Prostate gland (tissue), 2 donors: ENCODE measurements at regions not wholly inside any gene's neighbourhood (a gene's known extent, or its start where the extent isn't known, plus 50 kb on each side); places are given as distances from the start of the nearest gene placed in this dataset.

Source experiments
- POLR2A ChIP-seq: fragments of 450-650 bp; IDR thresholded peaks from one replicate; pipeline ENCODE4 v1.6.1; 2016; ENCODE audit warnings: antibody characterized with exemption, mild to moderate bottlenecking
- POLR2AphosphoS5 ChIP-seq: sonication (generic); formaldehyde crosslinking; IDR thresholded peaks from one replicate; pipeline ENCODE4 v1.6.1; 2017; ENCODE audit warnings: antibody characterized with exemption
- TF ChIP-seq, protein P1 (sequence below), 4 experiments: fragments of 200-600 bp in 2 of 4; fragments of 450-650 bp in 2 of 4; sonication (generic) in 2 of 4; IDR thresholded peaks; 1 replicate in 3 of 4; 2 replicates in 1 of 4; pipeline ENCODE4 v1.5.1; 2016 to 2019; ENCODE audit warnings: antibody characterized with exemption in 4 of 4, mild to moderate bottlenecking in 2 of 4, moderate library complexity in 2 of 4

DNA sequence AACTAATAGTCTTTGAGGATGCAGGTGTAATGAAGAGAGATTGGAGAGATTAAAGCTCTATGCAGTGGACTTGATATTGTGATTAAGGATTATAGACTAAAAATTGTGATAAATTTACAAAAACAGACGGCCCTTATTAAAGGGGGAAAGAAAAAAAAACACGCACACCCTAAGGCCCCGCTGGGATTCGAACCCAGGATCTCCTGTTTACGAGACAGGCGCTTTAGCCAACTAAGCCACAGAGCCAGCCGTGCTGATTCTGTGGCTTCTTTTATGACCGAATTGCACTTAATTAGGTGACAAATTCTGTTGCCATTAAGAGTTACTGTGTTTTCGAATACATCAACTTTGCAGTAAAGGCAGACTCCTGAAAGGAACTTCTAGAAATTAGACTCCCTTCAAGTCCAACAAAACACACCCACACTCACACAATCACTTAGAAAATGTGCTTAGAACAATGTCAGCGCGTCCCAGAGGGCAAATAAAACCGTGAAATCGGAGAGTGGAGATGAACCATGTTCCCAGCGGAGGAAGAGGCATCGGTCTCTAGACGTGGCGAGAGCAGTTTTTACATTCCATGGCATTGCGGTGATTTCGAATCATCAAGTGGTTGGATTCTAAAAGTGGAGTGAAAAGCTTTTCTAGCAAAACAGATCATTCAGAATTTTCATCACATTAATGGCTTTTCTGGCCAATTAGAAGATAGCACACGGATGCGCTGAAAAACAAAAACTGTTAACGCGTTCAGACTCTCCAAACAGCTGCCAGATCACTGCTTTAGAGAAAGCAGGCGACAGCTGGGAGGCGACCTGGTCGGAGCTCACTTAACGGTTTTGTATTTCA lies 122.6 kb downstream of the GPX5 start:
- TF ChIP-seq POLR2AphosphoS5 (peak; percentile 5), POLR2A (no peak)
- TF ChIP-seq, protein P1, sequence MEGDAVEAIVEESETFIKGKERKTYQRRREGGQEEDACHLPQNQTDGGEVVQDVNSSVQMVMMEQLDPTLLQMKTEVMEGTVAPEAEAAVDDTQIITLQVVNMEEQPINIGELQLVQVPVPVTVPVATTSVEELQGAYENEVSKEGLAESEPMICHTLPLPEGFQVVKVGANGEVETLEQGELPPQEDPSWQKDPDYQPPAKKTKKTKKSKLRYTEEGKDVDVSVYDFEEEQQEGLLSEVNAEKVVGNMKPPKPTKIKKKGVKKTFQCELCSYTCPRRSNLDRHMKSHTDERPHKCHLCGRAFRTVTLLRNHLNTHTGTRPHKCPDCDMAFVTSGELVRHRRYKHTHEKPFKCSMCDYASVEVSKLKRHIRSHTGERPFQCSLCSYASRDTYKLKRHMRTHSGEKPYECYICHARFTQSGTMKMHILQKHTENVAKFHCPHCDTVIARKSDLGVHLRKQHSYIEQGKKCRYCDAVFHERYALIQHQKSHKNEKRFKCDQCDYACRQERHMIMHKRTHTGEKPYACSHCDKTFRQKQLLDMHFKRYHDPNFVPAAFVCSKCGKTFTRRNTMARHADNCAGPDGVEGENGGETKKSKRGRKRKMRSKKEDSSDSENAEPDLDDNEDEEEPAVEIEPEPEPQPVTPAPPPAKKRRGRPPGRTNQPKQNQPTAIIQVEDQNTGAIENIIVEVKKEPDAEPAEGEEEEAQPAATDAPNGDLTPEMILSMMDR (IDR thresholded peaks at IDR 0.05) = no peak
